Neural progenitor cell (in vitro differentiated cells): ENCODE measurements at regions not wholly inside any gene's neighbourhood (a gene's known extent, or its start where the extent isn't known, plus 50 kb on each side); places are given as distances from the start of the nearest gene placed in this dataset.

ENCODE experiments used
- EZH2phosphoT487 ChIP-seq: fragments of 200-600 bp; sonication (generic); IDR thresholded peaks from 2 replicates; pipeline ENCODE4 v1.6.1; 2017; ENCODE audit warnings: antibody characterized with exemption
- TF ChIP-seq, protein P1 (sequence below): fragments of 200-600 bp; sonication (generic); IDR thresholded peaks from 2 replicates; pipeline ENCODE4 v1.5.1; 2017; ENCODE audit warnings: antibody characterized with exemption, mild to moderate bottlenecking

- TF ChIP-seq, protein P1, sequence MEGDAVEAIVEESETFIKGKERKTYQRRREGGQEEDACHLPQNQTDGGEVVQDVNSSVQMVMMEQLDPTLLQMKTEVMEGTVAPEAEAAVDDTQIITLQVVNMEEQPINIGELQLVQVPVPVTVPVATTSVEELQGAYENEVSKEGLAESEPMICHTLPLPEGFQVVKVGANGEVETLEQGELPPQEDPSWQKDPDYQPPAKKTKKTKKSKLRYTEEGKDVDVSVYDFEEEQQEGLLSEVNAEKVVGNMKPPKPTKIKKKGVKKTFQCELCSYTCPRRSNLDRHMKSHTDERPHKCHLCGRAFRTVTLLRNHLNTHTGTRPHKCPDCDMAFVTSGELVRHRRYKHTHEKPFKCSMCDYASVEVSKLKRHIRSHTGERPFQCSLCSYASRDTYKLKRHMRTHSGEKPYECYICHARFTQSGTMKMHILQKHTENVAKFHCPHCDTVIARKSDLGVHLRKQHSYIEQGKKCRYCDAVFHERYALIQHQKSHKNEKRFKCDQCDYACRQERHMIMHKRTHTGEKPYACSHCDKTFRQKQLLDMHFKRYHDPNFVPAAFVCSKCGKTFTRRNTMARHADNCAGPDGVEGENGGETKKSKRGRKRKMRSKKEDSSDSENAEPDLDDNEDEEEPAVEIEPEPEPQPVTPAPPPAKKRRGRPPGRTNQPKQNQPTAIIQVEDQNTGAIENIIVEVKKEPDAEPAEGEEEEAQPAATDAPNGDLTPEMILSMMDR, result no peak
- no peak for TF ChIP-seq EZH2phosphoT487
These were observed 241.9 kb downstream of the CDH11 start for GRCh38 chr16:64880006-64880405.
